HG02884 (cell line): ENCODE measurements at regions not wholly inside any gene's neighbourhood (a gene's known extent, or its start where the extent isn't known, plus 50 kb on each side); places are given as distances from the start of the nearest gene placed in this dataset.
"Not testable (repeated sequence)": the region's sequence is repeated elsewhere in the genome, so short reads cannot be mapped to it uniquely, and the experiment has no call there.

Experiments
- ATAC-seq: cut with Tn5 transposase; IDR thresholded peaks from one replicate; pipeline ENCODE4 v1.9.1; 2021; ENCODE audit warnings: mild to moderate bottlenecking, moderate library complexity; ENCODE audit not compliant: unreplicated experiment

GRCh38 chr10:64880546-64880945, 1359.3 kb downstream of the REEP3 start:
- ATAC-seq: no peak

GRCh38 chr10:64881257-64881656, 1360.1 kb downstream of the REEP3 start:
- no peak for ATAC-seq

- no peak for ATAC-seq
These were observed 1375.4 kb downstream of the REEP3 start for GRCh38 chr10:64896582-64896981.

GRCh38 chr10:64906311-64906710, 1385.1 kb downstream of the REEP3 start:
- not testable (repeated sequence) for ATAC-seq

GRCh38 chr10:64924306-64924705, 1403.1 kb downstream of the REEP3 start:
- ATAC-seq: not testable (repeated sequence)

GRCh38 chr10:64952042-64952441, 1430.8 kb downstream of the REEP3 start:
- ATAC-seq: no peak

- ATAC-seq: no peak
These were observed 1435.2 kb downstream of the REEP3 start for GRCh38 chr10:64956441-64956840.

GRCh38 chr10:64959116-64959515, 1437.9 kb downstream of the REEP3 start:
- ATAC-seq: no peak

GRCh38 chr10:64959883-64960282, 1438.7 kb downstream of the REEP3 start:
- no peak for ATAC-seq

- no peak for ATAC-seq
These were observed 1452.2 kb downstream of the REEP3 start for GRCh38 chr10:64973391-64973790.

- no peak for ATAC-seq
These were observed 1454.9 kb downstream of the REEP3 start for GRCh38 chr10:64976150-64976549.

GRCh38 chr10:64977915-64978314, 1456.7 kb downstream of the REEP3 start:
- ATAC-seq: no peak

- ATAC-seq: no peak
These were observed 1475.7 kb downstream of the REEP3 start for GRCh38 chr10:64996886-64997285.

GRCh38 chr10:65010845-65011244, 1489.6 kb downstream of the REEP3 start:
- ATAC-seq: no peak

GRCh38 chr10:65017523-65017922, 1496.3 kb downstream of the REEP3 start:
- ATAC-seq: no peak

- no peak for ATAC-seq
These were observed 1503.7 kb downstream of the REEP3 start for GRCh38 chr10:65024886-65025285.

- no peak for ATAC-seq
These were observed 1509.1 kb downstream of the REEP3 start for GRCh38 chr10:65030263-65030662.

- ATAC-seq: no peak
These were observed 1511.9 kb downstream of the REEP3 start for GRCh38 chr10:65032867-65033769.

- ATAC-seq: no peak
These were observed 1512.8 kb downstream of the REEP3 start for GRCh38 chr10:65033957-65034356.

- no peak for ATAC-seq
These were observed 1519.6 kb downstream of the REEP3 start for GRCh38 chr10:65040796-65041195.

GRCh38 chr10:65041307-65041706, 1520.1 kb downstream of the REEP3 start:
- no peak for ATAC-seq

- ATAC-seq: no peak
These were observed 1521.3 kb downstream of the REEP3 start for GRCh38 chr10:65042496-65042895.

- no peak for ATAC-seq
These were observed 1525.6 kb downstream of the REEP3 start for GRCh38 chr10:65046831-65047230.
